HepG2 (cell line): ENCODE measurements at regions not wholly inside any gene's neighbourhood (a gene's known extent, or its start where the extent isn't known, plus 50 kb on each side); places are given as distances from the start of the nearest gene placed in this dataset.
A peak's percentile ranks its signal among the peaks of the same experiment; 100 is the strongest.

Experiments
- ATAC-seq: fragments of 200-7000 bp; cut with Tn5 transposase; 3 replicates; pipeline ENCODE4 v1.9.1; 2020; ENCODE audit warnings: mild to moderate bottlenecking, moderate library complexity
- BruUV-seq: library from RNA; stranded (reverse); fragments of 400-500 nt; replicated peaks from 2 replicates; lab custom pipeline; 2021; lab: Mats Ljungman, UMichigan
- CTCF ChIA-PET: fragments of 300-600 bp; formaldehyde crosslinking; extraction: SDS; loops from one replicate; lab custom pipeline; 2021; ENCODE audit warnings: low total read pairs, inconsistent platforms, low intra/inter-chr PET ratio; lab: Yijun Ruan, JAX
- POLR2A ChIA-PET: fragments of 350-600 bp; sonication (Branson Sonifier 250); formaldehyde crosslinking; loops from one replicate; lab custom pipeline; 2020; ENCODE audit warnings: antibody characterized with exemption, inconsistent platforms; lab: Yijun Ruan, JAX
- DNase-seq: peaks from one replicate; pipeline ENCODE4 v3.0.0-alpha.2; 2015; ENCODE audit warnings: low spot score
- FAIRE-seq: peaks from 3 replicates; lab custom pipeline; 2011; peaks lifted over from hg19 to GRCh38; lab: Jason Lieb, UNC
- H2AFZ ChIP-seq: one replicate; pipeline ENCODE4 v1.6.1; 2011; ENCODE audit warnings: low read length, inconsistent platforms
- H3K27ac ChIP-seq: fragments of 300-600 bp; 3 replicates; pipeline ENCODE4 v1.8.0; 2011; ENCODE audit warnings: mixed run types, mild to moderate bottlenecking, mixed read lengths, low read length, inconsistent platforms; ENCODE audit not compliant: insufficient read depth; ENCODE audit errors: extremely low read length
- H3K27me3 ChIP-seq, 2 experiments: fragments of 200-600 bp in 1 of 2; 2 replicates in 1 of 2; 3 replicates in 1 of 2; pipeline versions ENCODE4 v1.6.0 to v1.8.0; 2011; ENCODE audit warnings: low read length in 2 of 2, mild to moderate bottlenecking in 2 of 2, moderate library complexity in 2 of 2, inconsistent platforms in 1 of 2; ENCODE audit not compliant: insufficient read depth in 2 of 2, control insufficient read depth in 1 of 2
- H3K36me3 ChIP-seq, 2 experiments: fragments of 200-600 bp in 1 of 2; replicated peaks in 1 of 2; 2 replicates in 1 of 2; 3 replicates in 1 of 2; pipeline versions ENCODE4 v1.5.1 to v1.8.0; 2011; ENCODE audit warnings: low read length in 2 of 2, inconsistent platforms in 1 of 2; ENCODE audit not compliant: insufficient read depth in 2 of 2, control insufficient read depth in 1 of 2
- H3K4me1 ChIP-seq: 2 replicates; pipeline ENCODE4 v1.5.1; 2012; ENCODE audit warnings: low read length, inconsistent platforms; ENCODE audit not compliant: insufficient read depth
- H3K4me2 ChIP-seq: 2 replicates; pipeline ENCODE4 v1.6.0; 2011; ENCODE audit warnings: low read depth, low read length, inconsistent platforms
- H3K4me3 ChIP-seq, 3 experiments: fragments of 200-600 bp in 1 of 3; sonication (generic), shearing (Covaris generic) in 1 of 3; replicated peaks in 1 of 3; 2 replicates each; pipeline ENCODE4 v1.5.1; 2011 to 2016; ENCODE audit warnings: low read length in 3 of 3, inconsistent platforms in 2 of 3, low read depth in 2 of 3, mild to moderate bottlenecking in 2 of 3, control low read depth in 1 of 3, mixed read lengths in 1 of 3; ENCODE audit not compliant: insufficient read depth in 1 of 3
- H3K79me2 ChIP-seq: one replicate; pipeline ENCODE4 v1.6.1; 2011; ENCODE audit warnings: low read length, inconsistent platforms; ENCODE audit not compliant: insufficient read depth
- H3K9ac ChIP-seq: 2 replicates; pipeline ENCODE4 v1.6.0; 2011; ENCODE audit warnings: mild to moderate bottlenecking, low read depth, low read length, inconsistent platforms; ENCODE audit not compliant: insufficient read depth
- H3K9me3 ChIP-seq: 2 replicates; pipeline ENCODE4 v1.5.1; 2012; ENCODE audit warnings: mild to moderate bottlenecking, low read length
- H4K20me1 ChIP-seq: 2 replicates; pipeline ENCODE4 v1.6.0; 2011; ENCODE audit warnings: inconsistent platforms, mild to moderate bottlenecking, low read length, moderate library complexity; ENCODE audit not compliant: insufficient read depth
- ATRX ChIP-seq: sonication (generic); formaldehyde crosslinking; IDR thresholded peaks from 2 replicates; pipeline ENCODE4 v1.4.0; 2020; ENCODE audit warnings: missing genetic modification reagents, borderline replicate concordance
- DPF2 ChIP-seq: sonication (generic); formaldehyde crosslinking; IDR thresholded peaks from 2 replicates; pipeline ENCODE4 v1.4.0; 2020; ENCODE audit warnings: mild to moderate bottlenecking, low read depth, missing genetic modification reagents, borderline replicate concordance
- IKZF4 ChIP-seq: sonication (generic); formaldehyde crosslinking; IDR thresholded peaks from 2 replicates; pipeline ENCODE4 v1.5.1; 2020; ENCODE audit warnings: borderline replicate concordance, mild to moderate bottlenecking, low read depth, missing genetic modification reagents; ENCODE audit errors: not compliant biosample characterization
- KAT2B ChIP-seq: fragments of 150-350 bp; IDR thresholded peaks from 2 replicates; pipeline ENCODE4 v1.6.1; 2014; ENCODE audit warnings: low read depth, low read length, borderline replicate concordance
- MNT ChIP-seq: fragments of 450-650 bp; IDR thresholded peaks from 2 replicates; pipeline ENCODE4 v1.6.1; 2016
- RFX3 ChIP-seq: IDR thresholded peaks from 2 replicates; pipeline ENCODE4 v1.6.1; 2016; ENCODE audit warnings: missing biosample characterization, missing genetic modification reagents
- SOX5 ChIP-seq: IDR thresholded peaks from 2 replicates; pipeline ENCODE4 v1.6.1; 2016; ENCODE audit warnings: borderline replicate concordance
- THAP11 ChIP-seq: IDR thresholded peaks from 2 replicates; pipeline ENCODE4 v1.6.1; 2016; ENCODE audit warnings: missing biosample characterization, missing genetic modification reagents
- XRCC5 ChIP-seq: fragments of 200-400 bp; formaldehyde crosslinking; optimal IDR thresholded peaks from 2 replicates; pipeline ENCODE3; 2017; ENCODE audit warnings: mild to moderate bottlenecking, low read length
- ZNF441 ChIP-seq: sonication (generic); formaldehyde crosslinking; IDR thresholded peaks from 2 replicates; pipeline ENCODE4 v1.7.0; 2021; ENCODE audit warnings: missing genetic modification reagents, borderline replicate concordance
- ZNF614 ChIP-seq: IDR thresholded peaks from 2 replicates; pipeline ENCODE4 v1.6.1; 2018; ENCODE audit warnings: missing biosample characterization, missing genetic modification reagents, inconsistent platforms, borderline replicate concordance
- WGBS: methylation state at CpG from one replicate; pipeline ENCODE4 v1.1.6; 2017; ENCODE audit warnings: low lambda C conversion rate; 5-methylcytosine and 5-hydroxymethylcytosine counted together
- in situ Hi-C: cut with HindIII; loops from 2 replicates; pipeline ENCODE4 v1.10.0; 2017; ENCODE audit warnings: low pct_unique_long_range_greater_than_20kb; ENCODE audit not compliant: extremely low pct_ligation_motif_present
- intact Hi-C: fragments of 100-400 bp; cut with micrococcal nuclease; formaldehyde crosslinking; loops from one replicate; pipeline ENCODE4 v1.10.0; 2022; ENCODE audit not compliant: unreplicated experiment
- TF ChIP-seq, protein P1 (sequence below): sonication (generic); formaldehyde crosslinking; IDR thresholded peaks from 2 replicates; pipeline ENCODE4 v1.4.0; 2020; ENCODE audit warnings: mild to moderate bottlenecking, missing genetic modification reagents

- no TSS peak for BruUV-seq
- intact Hi-C loops, result no loop called here
- no peaks in the 10 kb centered on the region for H3K79me2 ChIP-seq
- H4K20me1 ChIP-seq, result no peaks in the 10 kb centered on the region
- CTCF ChIA-PET, result no interaction called here
- no peaks in the 10 kb centered on the region for H3K9me3 ChIP-seq
- H3K36me3 ChIP-seq, result no peaks in the 10 kb centered on the region
- POLR2A ChIA-PET, result no interaction called here
- ATAC-seq, result no peak
- H3K27ac ChIP-seq, result no peak overlapping the region
- H3K27me3 ChIP-seq, result peaks cover 3 to 4% of the 10 kb centered on the region in 2 experiments; a peak in 2 of 5 replicates
- no peak for DNase-seq
- 8% methylated on average over 2 of the region's 2 CpGs for WGBS
- no peak overlapping the region for H2AFZ ChIP-seq
- TF ChIP-seq SOX5 (CRISPR knock-in tag), result no peak
- no peak for TF ChIP-seq ZNF614 (CRISPR knock-in tag)
- no peak for TF ChIP-seq RFX3
- no peak for TF ChIP-seq DPF2
- no peak for TF ChIP-seq IKZF4 (CRISPR knock-in tag)
- peak; percentile 64 for TF ChIP-seq MNT
- TF ChIP-seq, all 625 proteins: peak for 1
- in situ Hi-C loops, result no loop called here
- H3K9ac ChIP-seq, result no peak overlapping the region
- no peak for FAIRE-seq
- H3K4me1 ChIP-seq, result no peaks in the 10 kb centered on the region
- H3K4me3 ChIP-seq, result no peak overlapping the region
- no peak overlapping the region for H3K4me2 ChIP-seq
These were observed 78.1 kb downstream of the C5orf15 start for GRCh38 chr5:133890314-133890713.

DNA sequence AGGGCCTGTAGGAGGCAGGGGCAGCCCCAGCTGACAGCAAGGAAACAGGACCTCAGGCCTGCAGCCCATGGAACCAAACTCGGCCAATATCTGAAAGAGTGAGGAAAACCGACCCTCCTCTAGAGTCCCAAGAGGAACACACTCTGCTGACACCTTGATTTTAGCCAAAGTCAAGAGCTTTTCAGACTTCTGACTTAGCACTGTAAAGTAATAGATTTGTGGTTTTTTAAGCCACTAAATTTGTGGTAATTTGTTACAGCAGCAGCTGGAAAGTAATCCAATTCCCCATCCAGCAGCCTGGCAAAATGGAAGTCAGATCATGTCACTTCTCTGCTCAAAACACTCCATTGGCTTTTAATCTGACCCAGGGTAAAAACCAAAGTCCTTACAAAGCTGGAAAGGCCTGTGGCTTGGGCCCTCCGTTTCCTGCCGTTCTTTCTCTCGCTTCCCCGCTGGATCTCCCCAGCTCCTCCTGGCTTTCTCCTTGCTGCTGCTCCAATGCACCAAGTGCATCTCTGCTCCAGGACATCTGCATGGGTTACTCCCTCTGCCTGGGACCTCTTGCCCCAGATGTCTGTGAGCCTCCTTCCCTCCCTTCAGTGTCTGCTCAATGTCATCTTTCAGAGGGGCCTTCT is 79.0 kb downstream of the C5orf15 start:
- intact Hi-C loops, result no loop called here
- ChIA-PET POLR2A (no interaction called here), CTCF (no interaction called here)
- no peak for TF ChIP-seq XRCC5
- TF ChIP-seq, protein P1, sequence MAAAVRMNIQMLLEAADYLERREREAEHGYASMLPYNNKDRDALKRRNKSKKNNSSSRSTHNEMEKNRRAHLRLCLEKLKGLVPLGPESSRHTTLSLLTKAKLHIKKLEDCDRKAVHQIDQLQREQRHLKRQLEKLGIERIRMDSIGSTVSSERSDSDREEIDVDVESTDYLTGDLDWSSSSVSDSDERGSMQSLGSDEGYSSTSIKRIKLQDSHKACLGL (CRISPR knock-in tag), result no peak
- no peak for TF ChIP-seq THAP11 (CRISPR knock-in tag)
- no peak for TF ChIP-seq ATRX (CRISPR knock-in tag)
- TF ChIP-seq KAT2B, result no peak
- no peak for TF ChIP-seq ZNF441 (CRISPR knock-in tag)
- no peak for DNase-seq
- H3K27ac ChIP-seq, result no peak overlapping the region
- no peaks in the 10 kb centered on the region for H3K79me2 ChIP-seq
- BruUV-seq, result no TSS peak
- peaks cover 3 to 6% of the 10 kb centered on the region in 2 experiments; a peak in 2 of 5 replicates for H3K27me3 ChIP-seq
- no peak overlapping the region for H2AFZ ChIP-seq
- no peaks in the 10 kb centered on the region for H4K20me1 ChIP-seq
- in situ Hi-C loops, result no loop called here
- ATAC-seq, result no peak
- 14% methylated on average over 6 of the region's 6 CpGs for WGBS
- no peak overlapping the region for H3K4me3 ChIP-seq
- H3K36me3 ChIP-seq, result no peaks in the 10 kb centered on the region
- H3K4me1 ChIP-seq, result no peaks in the 10 kb centered on the region
- H3K9me3 ChIP-seq, result no peaks in the 10 kb centered on the region
- H3K4me2 ChIP-seq, result no peak overlapping the region
- no peak for FAIRE-seq
- H3K9ac ChIP-seq, result no peak overlapping the region
